ENCODE measurements at regions not wholly inside any gene's neighbourhood (a gene's known extent, or its start where the extent isn't known, plus 50 kb on each side); places are given as distances from the start of the nearest gene placed in this dataset.

- TF ChIP-seq CTCF (IDR thresholded peaks at IDR 0.05) (no peak), ZFX (IDR thresholded peaks at IDR 0.05; ENCODE audit: borderline replicate concordance) (no peak)
- H3K27ac ChIP-seq: no peak overlapping the region
Observed at GRCh38 chr11:8812438-8812837, 98.6 kb upstream of the AKIP1 start.

- TF ChIP-seq ZFX (IDR thresholded peaks at IDR 0.05; ENCODE audit: borderline replicate concordance) (no peak), CTCF (IDR thresholded peaks at IDR 0.05) (peak; percentile 93)
- no peak overlapping the region for H3K27ac ChIP-seq
Observed at GRCh38 chr11:8813658-8814057, 97.3 kb upstream of the AKIP1 start.

- TF ChIP-seq CTCF (IDR thresholded peaks at IDR 0.05) (no peak), ZFX (IDR thresholded peaks at IDR 0.05; ENCODE audit: borderline replicate concordance) (no peak)
- H3K27ac ChIP-seq: no peak overlapping the region
Observed at GRCh38 chr11:8814209-8814922, 96.6 kb upstream of the AKIP1 start.

- H3K27ac ChIP-seq: no peak overlapping the region
- no peak for TF ChIP-seq CTCF (IDR thresholded peaks at IDR 0.05)
- TF ChIP-seq ZFX (IDR thresholded peaks at IDR 0.05; ENCODE audit: borderline replicate concordance): no peak
Observed at GRCh38 chr11:8814923-8815240, 96.1 kb upstream of the AKIP1 start.

GRCh38 chr11:8818421-8818820 is 92.6 kb upstream of the AKIP1 start:
- H3K27ac ChIP-seq: no peak overlapping the region
- no peak for TF ChIP-seq ZFX (IDR thresholded peaks at IDR 0.05; ENCODE audit: borderline replicate concordance)

- no peak for TF ChIP-seq ZFX (IDR thresholded peaks at IDR 0.05; ENCODE audit: borderline replicate concordance)
- no peak for TF ChIP-seq CTCF (IDR thresholded peaks at IDR 0.05)
- no peak overlapping the region for H3K27ac ChIP-seq
Observed at GRCh38 chr11:8820401-8820800, 90.6 kb upstream of the AKIP1 start.

- no peak for TF ChIP-seq CTCF (IDR thresholded peaks at IDR 0.05)
- TF ChIP-seq ZFX (IDR thresholded peaks at IDR 0.05; ENCODE audit: borderline replicate concordance): no peak
- H3K27ac ChIP-seq: no peak overlapping the region
Observed at GRCh38 chr11:8822469-8822868, 88.5 kb upstream of the AKIP1 start.

GRCh38 chr11:8823174-8823742 is 87.7 kb upstream of the AKIP1 start:
- TF ChIP-seq CTCF (IDR thresholded peaks at IDR 0.05): no peak
- no peak for TF ChIP-seq ZFX (IDR thresholded peaks at IDR 0.05; ENCODE audit: borderline replicate concordance)
- no peak overlapping the region for H3K27ac ChIP-seq

Data from 22Rv1 (cell line).